Activated B cell treated with CpG ODN at 0.5 μM for 24 hours (primary cell): ENCODE measurements at regions not wholly inside any gene's neighbourhood (a gene's known extent, or its start where the extent isn't known, plus 50 kb on each side); places are given as distances from the start of the nearest gene placed in this dataset.
"Not testable (repeated sequence)": the region's sequence is repeated elsewhere in the genome, so short reads cannot be mapped to it uniquely, and the experiment has no call there.

ENCODE experiments used
- ATAC-seq: fragments of 200-7000 bp; cut with Tn5 transposase; one replicate; pipeline ENCODE4 v1.10.0; 2021; ENCODE audit warnings: low read depth, mild to moderate bottlenecking, moderate library complexity
- CTCF ChIA-PET: fragments of 350-600 bp; sonication (Branson Sonifier 250); formaldehyde crosslinking; loops from one replicate; lab custom pipeline; 2021; ENCODE audit warnings: antibody characterized with exemption; lab: Charles Lee
- POLR2A ChIA-PET: fragments of 350-600 bp; sonication (Branson Sonifier 250); formaldehyde crosslinking; loops from one replicate; lab custom pipeline; 2021; ENCODE audit warnings: antibody characterized with exemption; lab: Charles Lee
- DNase-seq: peaks from one replicate; pipeline ENCODE4 v3.0.0; 2022
- H3K27ac Mint-ChIP-seq: one replicate; pipeline ENCODE4 v1.8.0; 2020; ENCODE audit warnings: mixed read lengths
- H3K27me3 Mint-ChIP-seq: one replicate; pipeline ENCODE4 v1.8.0; 2021; ENCODE audit warnings: mixed read lengths
- H3K36me3 Mint-ChIP-seq: one replicate; pipeline ENCODE4 v1.8.0; 2021; ENCODE audit warnings: low read depth, mixed read lengths
- H3K4me1 Mint-ChIP-seq: one replicate; pipeline ENCODE4 v1.8.0; 2021; ENCODE audit warnings: mixed read lengths
- H3K4me3 Mint-ChIP-seq: one replicate; pipeline ENCODE4 v1.8.0; 2020; ENCODE audit warnings: mild to moderate bottlenecking, mixed read lengths
- H3K9me3 Mint-ChIP-seq: one replicate; pipeline ENCODE4 v1.8.0; 2020; ENCODE audit warnings: mixed read lengths
- CTCF ChIP-seq: fragments of 200-600 bp; IDR thresholded peaks from one replicate; pipeline ENCODE4 v1.8.0; 2022; ENCODE audit warnings: antibody characterized with exemption, mild to moderate bottlenecking
- intact Hi-C: fragments of 100-400 bp; cut with micrococcal nuclease; formaldehyde crosslinking; loops from one replicate; pipeline ENCODE4 v1.15.1; 2024

GRCh38 chr4:127012549-127012948 lies 620.2 kb upstream of the INTU start:
- Mint-ChIP-seq H3K36me3 (no peaks in the 10 kb centered on the region), H3K4me1 (no peaks in the 10 kb centered on the region), H3K9me3 (no peaks in the 10 kb centered on the region), H3K27ac (no peak overlapping the region), H3K4me3 (no peak overlapping the region), H3K27me3 (no peaks in the 10 kb centered on the region)
- ChIA-PET CTCF (no interaction called here), POLR2A (no interaction called here)
- TF ChIP-seq CTCF: no peak
- ATAC-seq: no peak
- DNase-seq: no peak
- intact Hi-C loops: no loop called here

DNA sequence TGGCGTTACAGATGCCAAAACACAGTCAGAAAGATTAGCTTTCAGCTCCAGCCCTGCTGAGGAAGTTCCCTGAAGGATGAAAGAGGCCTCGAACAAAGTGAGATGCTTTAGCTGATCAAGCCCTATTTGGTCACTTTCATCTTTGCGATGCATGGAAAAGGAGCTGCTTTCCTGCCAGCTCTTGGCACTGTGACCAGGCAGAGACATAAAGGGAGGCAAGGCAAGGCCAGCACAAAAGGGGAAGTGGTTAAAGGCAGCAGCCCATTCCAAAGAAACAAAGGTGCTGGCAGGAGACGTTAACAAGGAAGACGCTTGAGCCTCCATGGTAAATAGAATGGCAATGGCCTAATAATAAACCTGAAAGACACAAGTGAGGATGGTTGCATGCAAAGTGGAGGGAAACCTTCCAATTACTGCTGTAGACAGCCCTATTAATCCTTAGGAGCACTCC lies 617.1 kb upstream of the INTU start:
- CTCF ChIA-PET: no interaction called here
- ATAC-seq (no peak), DNase-seq (no peak)
- H3K4me3 Mint-ChIP-seq: no peak overlapping the region
- no peak for TF ChIP-seq CTCF
- no peaks in the 10 kb centered on the region for H3K27me3 Mint-ChIP-seq
- H3K4me1 Mint-ChIP-seq: no peaks in the 10 kb centered on the region
- no peaks in the 10 kb centered on the region for H3K9me3 Mint-ChIP-seq
- no peaks in the 10 kb centered on the region for H3K36me3 Mint-ChIP-seq
- H3K27ac Mint-ChIP-seq: no peak overlapping the region
- intact Hi-C loops: no loop called here
- POLR2A ChIA-PET: no interaction called here

- H3K9me3 Mint-ChIP-seq: no peaks in the 10 kb centered on the region
- no peak overlapping the region for H3K4me3 Mint-ChIP-seq
- no peak overlapping the region for H3K27ac Mint-ChIP-seq
- H3K36me3 Mint-ChIP-seq: no peaks in the 10 kb centered on the region
- intact Hi-C loops: no loop called here
- no peak for TF ChIP-seq CTCF
- ATAC-seq (no peak), DNase-seq (no peak)
- H3K27me3 Mint-ChIP-seq: no peaks in the 10 kb centered on the region
- no peaks in the 10 kb centered on the region for H3K4me1 Mint-ChIP-seq
- CTCF ChIA-PET: no interaction called here
- POLR2A ChIA-PET: no interaction called here
These were observed 614.4 kb upstream of the INTU start for GRCh38 chr4:127018381-127018780.

DNA sequence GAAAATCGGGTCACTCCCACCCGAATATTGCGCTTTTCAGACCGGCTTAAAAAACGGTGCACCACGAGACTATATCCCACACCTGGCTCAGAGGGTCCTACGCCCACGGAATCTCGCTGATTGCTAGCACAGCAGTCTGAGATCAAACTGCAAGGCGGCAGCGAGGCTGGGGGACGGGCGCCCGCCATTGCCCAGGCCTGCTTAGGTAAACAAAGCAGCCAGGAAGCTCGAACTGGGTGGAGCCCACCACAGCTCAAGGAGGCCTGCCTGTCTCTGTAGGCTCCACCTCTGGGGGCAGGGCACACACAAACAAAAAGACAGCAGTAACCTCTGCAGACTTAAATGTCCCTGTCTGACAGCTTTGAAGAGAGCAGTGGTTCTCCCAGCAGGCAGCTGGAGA lies 611.9 kb upstream of the INTU start:
- H3K9me3 Mint-ChIP-seq, H3K36me3 Mint-ChIP-seq, H3K4me1 Mint-ChIP-seq, intact Hi-C loops, H3K4me3 Mint-ChIP-seq, POLR2A ChIA-PET, H3K27ac Mint-ChIP-seq, CTCF ChIA-PET, ATAC-seq, DNase-seq, H3K27me3 Mint-ChIP-seq: not testable (repeated sequence)

- ChIA-PET POLR2A (no interaction called here), CTCF (no interaction called here)
- DNase-seq (no peak), ATAC-seq (no peak)
- H3K9me3 Mint-ChIP-seq: no peaks in the 10 kb centered on the region
- H3K4me1 Mint-ChIP-seq: no peaks in the 10 kb centered on the region
- H3K27ac Mint-ChIP-seq: no peak overlapping the region
- H3K36me3 Mint-ChIP-seq: no peaks in the 10 kb centered on the region
- TF ChIP-seq CTCF: no peak
- H3K4me3 Mint-ChIP-seq: no peak overlapping the region
- intact Hi-C loops: no loop called here
- H3K27me3 Mint-ChIP-seq: no peaks in the 10 kb centered on the region
These were observed 596.5 kb upstream of the INTU start for GRCh38 chr4:127036296-127036695.

DNA sequence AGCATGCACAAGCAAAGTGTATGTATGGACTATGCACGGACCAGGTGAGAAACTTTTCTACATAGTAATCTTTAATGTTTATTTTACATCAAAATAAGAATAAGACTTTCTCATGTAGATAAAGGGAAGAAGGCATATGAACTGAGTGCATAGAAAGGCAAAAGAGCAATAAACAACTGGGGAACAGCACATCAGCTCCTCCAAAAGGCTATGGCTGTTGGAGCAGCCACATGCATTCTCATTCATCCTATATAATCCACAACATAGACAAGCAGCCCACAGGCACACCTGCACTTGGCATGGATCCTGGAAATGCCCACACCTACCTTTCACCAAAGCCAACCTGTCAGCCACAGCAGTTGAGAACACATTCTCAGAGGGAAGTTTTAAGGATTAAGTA lies 586.9 kb upstream of the INTU start:
- no peak overlapping the region for H3K27ac Mint-ChIP-seq
- no peaks in the 10 kb centered on the region for H3K27me3 Mint-ChIP-seq
- H3K4me3 Mint-ChIP-seq: no peak overlapping the region
- DNase-seq (no peak), ATAC-seq (no peak)
- intact Hi-C loops: no loop called here
- no peaks in the 10 kb centered on the region for H3K4me1 Mint-ChIP-seq
- H3K9me3 Mint-ChIP-seq: peaks cover 4% of the 10 kb centered on the region
- H3K36me3 Mint-ChIP-seq: no peaks in the 10 kb centered on the region
- ChIA-PET CTCF (no interaction called here), POLR2A (no interaction called here)
- TF ChIP-seq CTCF: no peak
